Cerebellar nuclear complex (tissue), 1 donor: ENCODE measurements at regions not wholly inside any gene's neighbourhood (a gene's known extent, or its start where the extent isn't known, plus 50 kb on each side); places are given as distances from the start of the nearest gene placed in this dataset.
"Not testable (repeated sequence)": the region's sequence is repeated elsewhere in the genome, so short reads cannot be mapped to it uniquely, and the experiment has no call there.

ENCODE experiments used
- DNase-seq, 2 experiments: peaks; one replicate each; lab custom pipeline; 2025; lab: John Stamatoyannopoulos, UW

DNA sequence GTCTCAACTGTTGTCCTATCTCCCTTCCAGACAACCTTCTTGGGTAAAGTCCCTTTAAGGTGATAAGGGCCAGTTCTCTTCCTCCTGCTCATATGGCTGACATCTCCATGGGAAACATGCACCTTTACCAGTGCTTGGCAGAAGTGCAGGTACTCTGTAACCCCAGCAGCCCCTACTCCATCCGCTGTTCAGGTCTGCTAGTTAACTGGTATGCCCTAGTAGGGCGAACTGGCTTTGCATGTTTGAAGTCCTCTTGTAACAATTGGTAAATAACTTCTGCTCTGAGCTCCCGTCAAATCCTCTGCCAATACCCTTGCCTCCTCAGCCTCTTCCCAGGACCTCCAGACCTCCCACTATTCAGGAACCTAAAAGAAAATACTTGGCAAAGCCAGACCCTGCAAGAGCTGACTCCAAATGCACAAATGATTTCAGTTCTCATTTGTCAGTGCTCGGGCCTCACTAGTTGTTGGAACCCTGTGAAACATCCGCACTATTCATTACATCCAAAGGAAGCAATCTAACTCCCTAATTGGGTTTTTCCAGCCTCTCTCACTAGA is 703.7 kb downstream of the MAFB start:
- DNase-seq, result no peak

DNA sequence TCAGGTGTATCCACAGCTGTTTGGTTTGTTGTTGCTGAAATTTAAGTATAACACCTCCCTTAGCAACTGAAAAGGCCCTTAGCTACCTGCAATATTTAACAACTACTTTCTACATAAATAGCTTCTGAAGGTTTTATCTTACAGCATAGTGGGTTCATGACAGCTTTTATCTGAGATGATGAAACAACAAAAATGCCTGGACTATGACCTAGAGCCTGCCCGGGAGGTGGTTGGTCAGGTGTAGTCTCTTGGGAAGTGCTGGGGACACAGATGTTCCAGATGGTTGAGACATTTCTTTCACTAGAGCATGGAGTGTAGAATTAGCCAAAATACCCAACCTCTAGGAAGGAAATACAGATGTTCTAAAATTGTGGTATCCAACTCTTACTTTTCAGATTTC is 705.4 kb downstream of the MAFB start:
- no peak for DNase-seq

DNA sequence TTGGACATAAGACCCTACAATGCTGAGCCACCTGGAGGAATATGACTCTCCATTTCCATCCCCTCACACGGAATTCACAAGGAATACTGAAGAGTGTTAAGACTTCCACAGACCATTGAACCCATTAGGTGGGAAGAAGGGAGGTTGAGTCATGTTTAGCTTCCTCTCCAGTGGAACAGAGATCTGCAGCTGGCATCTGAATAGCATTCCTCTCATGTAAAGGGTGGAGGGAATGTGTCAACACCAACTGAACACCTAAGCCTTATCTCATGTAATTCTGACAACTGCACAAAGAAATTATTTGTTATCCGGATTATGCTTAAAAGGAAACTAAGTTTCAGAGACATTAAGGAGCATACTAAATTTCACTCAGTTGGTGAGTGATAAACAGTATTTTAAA is 705.9 kb downstream of the MAFB start:
- no peak for DNase-seq

DNA sequence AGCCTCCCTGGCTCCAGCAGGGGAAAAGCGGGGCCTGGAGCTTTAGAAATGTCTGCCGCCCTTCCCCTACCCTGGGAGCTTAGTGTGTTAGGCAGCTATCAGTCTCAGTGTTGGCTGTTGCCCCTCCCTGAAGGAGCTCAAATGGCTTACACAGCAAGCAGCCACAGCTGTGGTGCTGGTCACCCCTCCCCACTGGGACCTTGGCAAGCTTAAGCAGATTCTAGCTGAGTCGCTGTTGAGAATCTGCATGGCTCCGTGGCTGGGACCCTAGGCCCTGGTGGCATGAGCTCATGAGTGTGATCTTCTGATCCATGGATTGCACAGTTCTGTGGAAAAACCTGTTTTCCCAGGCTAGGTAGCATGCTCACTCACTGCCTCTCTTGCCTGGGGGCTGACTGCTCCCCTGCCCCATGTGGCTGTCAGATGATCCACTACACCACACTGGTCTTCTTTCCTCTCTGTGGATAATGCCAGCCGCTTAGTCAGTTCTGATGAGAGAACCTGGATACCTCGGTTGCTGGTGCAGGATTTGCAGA is 714.0 kb downstream of the MAFB start:
- DNase-seq, result no peak

DNA sequence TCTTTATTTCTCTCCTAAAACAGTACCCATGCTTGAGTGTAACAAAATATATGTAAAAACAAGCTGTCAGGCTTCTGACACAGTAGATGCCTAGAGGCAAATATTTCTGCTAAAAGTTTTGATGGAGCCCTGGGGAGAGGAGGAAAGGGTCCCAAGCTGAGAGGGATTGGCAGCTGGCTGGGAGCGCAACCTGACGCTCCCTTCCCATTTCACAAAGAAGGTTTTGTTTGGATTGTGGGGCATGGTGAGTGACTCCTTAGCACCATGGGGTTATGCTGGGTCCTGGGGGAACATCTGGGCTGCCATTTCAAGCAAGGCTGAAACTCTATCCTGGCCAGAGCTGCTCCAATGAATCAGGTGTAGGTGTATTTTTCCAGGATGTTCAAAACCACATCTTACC is 720.5 kb downstream of the MAFB start:
- no peak for DNase-seq

DNA sequence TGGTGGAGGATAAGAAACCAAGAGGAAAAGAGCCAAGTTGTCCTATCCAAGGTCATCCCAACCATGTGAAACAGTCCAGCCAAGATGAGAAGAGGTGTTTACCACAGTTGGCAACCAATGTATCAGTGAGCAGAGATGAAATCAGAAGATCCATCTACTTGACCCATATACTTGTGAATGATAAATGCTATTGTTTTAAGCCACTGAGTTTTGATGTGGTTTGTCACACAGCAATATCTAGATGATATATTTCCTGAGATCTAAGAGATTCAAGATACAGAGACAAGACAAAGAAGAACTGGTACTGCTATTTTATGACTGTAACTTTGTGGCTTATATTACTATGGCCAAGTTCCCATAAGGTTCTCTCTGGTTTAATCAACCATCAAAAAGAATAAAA is 721.2 kb downstream of the MAFB start:
- no peak for DNase-seq

DNA sequence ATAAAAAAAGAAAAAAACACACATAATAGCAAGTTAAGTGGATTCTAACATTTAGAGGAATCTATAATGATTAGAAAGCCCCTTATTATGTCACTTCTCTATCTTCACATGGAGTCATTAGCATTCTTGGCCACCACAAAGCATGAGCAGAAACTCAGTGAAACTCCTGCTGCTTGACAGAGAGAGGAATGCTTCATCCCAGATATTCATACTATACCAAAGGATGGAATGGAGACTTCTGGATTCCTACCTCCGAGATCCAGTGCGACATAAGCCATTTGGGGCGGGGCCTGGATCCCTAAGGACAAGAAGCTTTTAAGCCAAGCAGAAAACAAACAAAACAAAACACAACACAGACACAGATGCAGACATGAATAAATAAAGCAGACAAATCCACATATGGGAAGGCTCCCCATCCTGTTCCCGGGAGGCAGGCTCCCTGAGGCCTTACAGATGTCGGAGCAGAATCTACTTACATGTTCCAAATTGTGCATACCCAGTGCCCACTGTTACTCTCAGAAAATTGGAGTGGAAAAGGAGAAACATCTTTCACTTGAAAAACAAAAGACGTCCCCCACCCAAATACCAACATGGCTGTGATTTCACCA is 727.3 kb downstream of the MAFB start:
- no peak for DNase-seq

DNA sequence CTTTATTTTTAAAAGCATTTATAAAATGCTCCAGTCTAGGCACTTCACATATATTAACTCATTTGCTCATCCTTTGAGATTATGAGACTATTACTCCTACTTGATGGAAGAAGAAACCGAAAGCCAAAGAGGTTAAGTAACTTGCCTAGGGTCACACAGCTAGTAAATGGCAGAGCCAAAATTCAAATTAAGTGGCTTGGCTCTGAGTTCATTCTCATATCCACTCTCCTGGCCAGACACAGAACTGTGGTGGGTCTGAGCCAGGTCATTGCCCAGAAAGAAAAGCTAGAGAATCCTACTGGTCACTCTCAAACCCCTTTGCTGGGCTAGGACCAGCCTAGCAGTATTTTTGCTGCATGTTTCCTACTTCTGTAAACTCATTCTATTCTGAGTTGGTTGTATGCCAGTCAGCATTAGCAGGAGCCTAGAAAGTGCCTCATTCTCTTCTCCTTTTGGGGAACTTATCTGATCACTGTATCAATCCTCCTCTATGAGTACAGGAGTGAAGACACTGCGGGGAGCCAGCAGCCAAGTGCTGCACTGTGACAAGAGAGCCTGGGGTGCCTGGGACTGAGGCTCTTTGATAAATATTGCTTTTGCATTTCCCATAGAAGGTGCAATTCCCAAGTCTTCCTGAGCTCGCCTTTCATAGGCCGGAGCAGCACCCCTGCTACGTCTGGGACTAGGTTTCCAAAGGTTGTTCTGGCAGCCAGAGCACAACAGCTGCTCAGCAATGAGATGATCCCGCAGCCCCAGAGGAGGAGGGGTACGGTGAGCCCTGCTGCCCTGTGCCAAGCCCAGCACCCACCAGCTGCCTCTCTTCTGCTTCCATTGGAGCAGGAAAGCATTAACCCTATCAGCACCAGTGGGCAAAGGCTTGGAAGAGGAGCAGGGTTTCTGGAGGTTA is 728.3 kb downstream of the MAFB start:
- no peak for DNase-seq

DNA sequence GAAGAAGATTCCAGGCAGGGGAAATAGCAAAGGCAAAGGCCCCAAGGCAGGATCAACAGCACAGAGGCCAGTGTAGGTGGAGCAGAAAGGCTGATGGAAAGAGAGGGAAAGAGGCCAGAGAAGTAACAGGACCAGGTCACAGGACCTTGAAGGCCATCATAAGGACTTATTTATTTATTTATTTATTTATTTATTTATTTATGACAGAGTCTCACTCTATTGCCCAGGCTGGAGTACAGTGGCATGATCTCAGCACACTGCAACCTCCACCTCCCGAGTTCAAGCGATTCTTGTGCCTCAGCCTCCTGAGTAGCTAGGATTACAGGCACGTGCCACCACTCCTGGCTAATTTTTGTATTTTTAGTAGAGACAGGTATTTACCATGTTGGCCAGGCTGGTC is 731.1 kb downstream of the MAFB start:
- DNase-seq, result not testable (repeated sequence)

DNA sequence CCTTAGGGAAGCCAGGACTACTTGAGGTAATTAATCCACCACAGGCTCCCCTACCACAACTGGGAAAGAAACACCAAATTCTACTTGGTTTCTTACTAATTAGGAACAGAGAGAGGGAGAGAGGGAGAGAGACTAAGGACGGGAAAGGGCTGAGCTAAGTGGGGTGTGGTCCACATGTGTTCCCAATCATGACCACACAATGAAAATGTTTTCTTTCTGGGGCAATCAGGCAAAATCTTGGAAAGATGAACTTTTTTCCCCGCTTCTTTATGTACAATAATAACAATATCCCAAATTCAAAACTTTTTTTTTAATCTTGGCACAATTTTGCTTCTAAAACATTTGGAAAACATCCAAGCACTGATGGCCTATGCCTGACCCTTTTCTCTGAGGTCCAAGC is 734.4 kb downstream of the MAFB start:
- DNase-seq, result no peak

DNA sequence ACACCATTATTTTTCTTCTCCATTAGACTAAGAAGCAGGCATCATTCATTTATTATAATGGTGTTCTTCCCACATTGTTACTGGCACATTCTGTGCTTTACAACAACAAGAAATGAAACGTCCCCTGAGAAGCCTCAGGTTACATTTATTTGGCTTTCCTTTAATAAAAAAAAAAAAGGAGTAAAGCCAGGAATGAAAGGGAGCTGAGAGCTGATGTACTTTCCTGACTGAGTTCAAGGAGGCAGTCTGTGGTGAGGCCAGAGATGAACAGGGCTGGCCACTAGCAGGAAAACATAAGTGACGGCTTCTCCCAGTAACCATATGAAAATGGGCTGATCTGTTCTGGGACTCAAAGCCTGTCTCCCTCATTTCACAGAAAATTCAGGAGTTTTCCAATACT is 742.1 kb downstream of the MAFB start:
- DNase-seq, result no peak

DNA sequence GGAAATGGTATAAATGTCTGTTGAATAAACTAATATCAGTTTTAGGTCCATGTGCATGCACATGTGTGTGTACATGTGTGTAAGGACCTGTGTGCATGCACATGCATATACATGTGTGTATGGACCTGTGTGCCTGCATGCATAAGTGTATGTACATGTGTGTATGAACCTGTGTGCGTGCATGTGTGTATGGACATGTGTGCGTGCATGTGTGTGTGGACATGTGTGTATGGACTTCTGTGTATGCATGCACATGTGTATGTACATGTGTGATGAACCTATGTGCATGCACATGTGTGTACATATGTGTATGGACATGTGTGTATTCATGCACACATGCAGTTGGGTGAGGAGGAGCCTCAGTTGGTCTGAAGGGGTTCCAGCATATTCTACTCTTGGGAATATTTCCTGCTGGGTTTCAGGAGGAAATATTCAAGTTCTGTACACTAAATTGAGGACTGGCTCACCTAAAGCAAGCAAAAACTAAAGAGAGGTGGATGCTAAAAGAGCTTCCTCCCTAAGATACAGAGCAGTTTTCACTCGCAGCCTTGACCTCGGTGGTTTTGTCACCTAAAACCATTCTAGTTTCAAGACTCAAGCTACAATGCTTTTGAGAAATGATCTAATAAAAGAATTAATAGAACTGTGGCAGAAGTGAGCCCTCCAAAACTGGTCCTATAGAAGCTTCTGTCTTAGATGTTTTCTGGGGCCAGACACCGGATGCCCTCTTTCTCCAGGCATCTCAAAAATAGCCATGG is 742.8 kb downstream of the MAFB start:
- DNase-seq, result no peak

DNA sequence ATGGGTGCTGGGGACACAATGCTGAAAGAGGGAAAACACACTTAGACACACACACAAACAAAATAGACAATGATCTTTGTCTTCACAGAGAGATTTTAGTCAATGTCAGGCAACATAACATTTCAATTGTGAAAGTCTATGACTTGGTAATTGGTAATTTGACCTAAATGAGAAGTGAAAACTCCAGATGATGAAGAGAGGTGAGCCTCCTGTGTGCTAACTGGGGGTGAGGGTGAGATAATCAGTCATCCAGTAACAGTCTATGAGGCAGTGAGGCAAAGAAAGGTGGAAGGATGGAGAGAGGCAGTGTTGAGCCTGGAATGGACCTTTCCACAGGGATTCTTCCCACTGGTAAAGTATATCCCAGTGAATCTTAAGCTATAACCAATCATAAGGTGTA is 744.2 kb downstream of the MAFB start:
- no peak for DNase-seq

DNA sequence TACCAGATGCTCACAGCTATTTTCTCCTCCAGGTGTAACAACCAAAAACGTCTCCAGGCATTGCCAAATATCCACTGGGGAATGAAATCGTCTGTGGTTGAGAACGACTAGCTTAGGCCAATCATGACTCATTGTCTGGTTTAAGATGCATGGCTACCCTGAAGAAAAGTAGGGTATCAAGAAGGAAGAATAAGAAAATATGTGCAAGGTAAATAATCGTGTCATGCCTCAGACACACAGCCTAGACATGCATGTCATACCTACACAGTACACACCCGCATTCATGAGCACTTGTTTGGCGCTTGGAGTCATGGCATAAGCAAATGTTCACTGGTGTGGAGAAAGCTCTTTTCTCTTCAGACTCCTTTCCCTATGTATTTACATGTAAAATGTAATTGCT is 745.7 kb downstream of the MAFB start:
- DNase-seq, result no peak

DNA sequence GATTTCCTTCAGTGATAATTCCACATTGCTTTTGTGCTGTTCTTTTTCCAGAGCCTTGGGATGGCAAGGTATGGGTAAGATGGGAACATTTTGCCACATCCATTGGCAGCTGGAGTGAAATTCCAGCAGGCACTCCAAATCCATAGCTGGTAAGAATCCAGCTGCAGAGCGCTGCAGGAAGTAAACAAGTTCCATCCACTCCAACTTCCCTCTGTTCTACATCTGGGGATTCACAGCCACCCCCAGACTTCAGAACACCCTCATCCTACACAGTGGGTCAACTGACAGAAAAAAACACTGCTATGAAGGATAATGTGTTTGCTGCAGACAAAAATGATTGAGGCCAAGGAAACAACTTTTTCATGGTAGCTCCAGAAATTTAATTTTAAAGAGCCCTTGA is 747.8 kb downstream of the MAFB start:
- DNase-seq, result no peak

DNA sequence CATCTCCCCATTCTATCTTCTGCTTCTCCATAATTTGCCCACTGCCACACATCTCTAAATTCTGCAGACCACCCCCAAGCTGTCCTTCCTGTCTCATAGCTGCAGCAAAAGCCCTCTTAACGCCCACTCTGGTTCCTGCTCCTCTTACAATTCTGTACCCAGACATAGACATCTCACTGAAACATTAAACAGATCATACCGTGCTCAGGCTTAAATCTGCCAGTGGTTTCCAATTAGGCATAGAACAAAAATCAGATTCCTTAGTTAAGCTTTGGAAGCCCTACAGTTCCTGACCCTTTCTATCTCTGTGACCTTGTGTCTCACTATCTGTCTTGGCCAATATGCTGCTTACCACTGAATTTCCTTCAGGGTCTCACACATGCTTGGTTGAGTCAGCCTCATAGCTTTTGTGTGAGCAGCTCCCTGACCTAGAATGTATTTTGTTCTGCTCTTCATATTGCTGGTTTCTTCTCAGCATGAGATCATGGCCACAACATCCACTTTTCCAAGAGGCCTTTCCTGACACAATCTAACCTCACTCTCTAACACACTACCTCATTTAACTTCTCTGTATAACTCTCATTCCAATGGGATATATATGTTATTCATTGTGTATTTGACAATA is 749.7 kb downstream of the MAFB start:
- DNase-seq, result no peak

DNA sequence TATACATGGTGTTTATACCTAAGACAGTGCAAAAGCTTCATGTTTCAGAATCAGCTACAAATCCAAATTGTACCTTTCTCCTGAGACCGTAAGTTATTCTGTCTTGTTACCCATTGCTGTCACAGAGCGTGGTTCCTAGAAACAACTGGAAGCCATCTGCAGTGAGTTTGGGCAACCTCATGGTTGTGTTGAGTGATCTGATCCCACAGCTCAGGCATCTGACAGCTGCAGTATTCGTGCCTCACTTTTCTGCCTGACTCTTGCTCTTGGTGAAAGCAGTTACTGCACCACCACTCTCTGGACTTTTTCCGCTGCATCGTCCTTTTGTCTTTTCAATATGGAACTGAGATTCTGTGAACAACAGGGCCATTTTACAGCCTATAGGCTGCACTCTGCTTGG is 752.6 kb downstream of the MAFB start:
- no peak for DNase-seq

DNA sequence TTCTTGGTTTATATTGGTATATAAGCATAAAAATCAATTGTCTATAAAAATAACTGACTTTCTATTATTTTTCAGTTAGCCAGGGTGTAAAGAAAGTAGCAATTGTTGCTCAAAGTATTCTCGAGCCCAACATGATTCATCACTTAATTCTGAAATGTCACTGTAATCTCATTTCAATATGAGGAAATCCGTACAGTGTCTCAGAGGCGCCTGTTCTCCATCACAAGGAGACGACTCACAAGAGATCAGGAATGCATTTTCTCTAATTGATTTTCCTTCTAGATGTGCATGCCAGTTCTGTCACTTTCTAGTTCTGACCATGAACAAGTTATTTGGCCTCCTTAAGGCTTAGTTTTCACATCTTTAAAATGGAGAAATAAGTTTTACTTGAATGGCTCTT is 753.1 kb downstream of the MAFB start:
- DNase-seq, result no peak

DNA sequence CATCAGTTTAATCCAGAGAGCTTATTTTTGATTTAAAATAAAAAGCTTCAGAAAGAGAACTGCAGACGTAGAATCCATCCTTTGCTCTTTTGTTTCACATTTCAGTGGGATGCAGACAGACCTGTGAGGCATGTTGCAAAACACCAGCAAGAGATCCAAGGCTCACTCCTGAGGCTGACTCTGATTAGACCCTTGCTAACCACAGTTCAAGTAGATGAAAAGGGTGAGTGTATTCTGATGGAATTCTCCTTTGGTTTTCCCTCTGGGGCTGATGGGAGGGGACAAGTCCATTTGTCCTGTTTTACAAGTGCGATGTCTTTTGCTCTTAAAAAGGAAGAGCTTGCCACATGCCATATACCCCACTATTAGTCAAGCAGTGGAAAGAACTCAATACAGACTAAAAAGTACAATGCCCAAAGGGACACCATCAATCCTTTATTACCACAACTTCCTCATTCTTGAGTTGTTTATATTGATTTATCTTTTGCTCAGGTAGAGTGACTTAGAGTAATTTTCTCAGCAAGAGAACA is 772.7 kb downstream of the MAFB start:
- DNase-seq, result no peak

DNA sequence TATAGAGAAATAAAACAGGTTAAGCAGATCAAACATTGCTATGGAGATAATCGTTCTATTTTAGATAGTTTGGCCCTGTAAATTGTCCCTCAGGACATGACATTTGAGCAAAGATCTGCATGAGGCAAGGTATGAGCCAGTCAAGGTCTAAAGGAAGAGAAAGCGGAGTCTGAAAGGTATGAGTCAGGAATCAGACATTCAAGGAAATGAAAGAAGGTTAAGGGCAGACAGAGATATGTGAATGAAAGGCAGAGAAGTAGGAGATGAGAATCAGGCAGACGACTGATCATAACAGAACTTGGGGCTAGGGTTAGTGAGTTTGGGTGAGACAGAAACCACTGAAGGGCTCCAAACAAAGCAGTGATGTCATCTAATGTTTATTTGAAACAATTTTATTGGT is 775.8 kb downstream of the MAFB start:
- no peak for DNase-seq

DNA sequence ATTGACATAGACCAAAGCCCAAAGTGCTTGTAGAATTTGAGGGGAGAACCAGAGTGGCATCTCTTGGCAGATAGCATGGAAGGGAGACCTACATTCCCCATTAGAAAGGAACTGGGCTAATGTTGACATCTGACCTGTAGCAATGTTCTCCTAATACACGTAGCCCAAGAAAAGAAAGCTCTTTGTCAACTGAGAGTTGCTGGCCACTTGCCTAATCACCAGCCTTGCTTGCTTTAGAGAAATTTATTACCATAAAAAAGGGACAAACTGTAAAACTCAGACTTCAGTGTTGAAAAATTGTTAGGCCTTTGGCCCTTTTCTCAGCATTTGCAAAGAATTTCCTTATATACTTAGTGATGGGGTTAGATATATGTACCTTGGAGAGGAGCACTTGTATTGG is 777.5 kb downstream of the MAFB start:
- no peak for DNase-seq

DNA sequence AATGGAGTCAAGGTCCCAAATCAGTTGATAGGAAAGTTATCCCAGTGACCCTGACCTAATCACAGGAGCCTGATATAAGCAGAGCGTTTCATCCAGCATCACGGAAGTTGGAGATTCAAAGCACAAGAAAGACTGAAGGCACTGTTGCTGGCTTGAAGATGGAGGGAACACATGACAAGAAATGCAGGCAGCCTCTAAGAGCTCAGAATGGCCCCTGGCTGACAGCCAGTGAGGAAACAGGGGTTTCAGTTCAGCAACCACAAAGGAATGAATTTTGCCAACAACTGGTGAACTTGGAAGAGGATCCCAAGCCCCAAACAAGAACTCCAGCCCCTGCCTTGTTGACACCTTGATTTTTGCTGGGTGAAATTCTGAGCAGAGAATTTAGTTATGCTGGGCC is 778.5 kb downstream of the MAFB start:
- DNase-seq, result no peak
